SK-N-SH treated with all-trans-retinoic acid at 6 μM for 48 hours (cell line): ENCODE measurements at regions not wholly inside any gene's neighbourhood (a gene's known extent, or its start where the extent isn't known, plus 50 kb on each side); places are given as distances from the start of the nearest gene placed in this dataset.

Experiments
- ATAC-seq: fragments of 200-7000 bp; cut with Tn5 transposase; 3 replicates; pipeline ENCODE4 v1.9.1; 2020; ENCODE audit warnings: mild to moderate bottlenecking, moderate library complexity
- ARNTL ChIP-seq: fragments of 450-650 bp; formaldehyde crosslinking; IDR thresholded peaks from 2 replicates; pipeline ENCODE4 v1.5.0; 2020; ENCODE audit warnings: low read depth, mild to moderate bottlenecking, moderate library complexity, borderline replicate concordance
- BACH2 ChIP-seq: fragments of 250-450 bp; sonication (Bioruptor Pico); IDR thresholded peaks from 2 replicates; pipeline ENCODE4 v1.9.0; 2021; ENCODE audit warnings: mild to moderate bottlenecking, borderline replicate concordance
- CREB5 ChIP-seq: fragments of 250-450 bp; sonication (Bioruptor Pico); IDR thresholded peaks from 2 replicates; pipeline ENCODE4 v1.5.1; 2020; ENCODE audit warnings: low read depth, mild to moderate bottlenecking, moderate library complexity
- CSDC2 ChIP-seq: fragments of 250-450 bp; sonication (Bioruptor Pico); IDR thresholded peaks from 2 replicates; pipeline ENCODE4 v1.5.0; 2020; ENCODE audit warnings: mild to moderate bottlenecking, moderate library complexity
- ESRRG ChIP-seq: fragments of 250-450 bp; sonication (Bioruptor Pico); IDR thresholded peaks from 2 replicates; pipeline ENCODE4 v1.6.1; 2021; ENCODE audit warnings: mild to moderate bottlenecking
- GLIS3 ChIP-seq: fragments of 250-450 bp; sonication (Bioruptor Pico); IDR thresholded peaks from 2 replicates; pipeline ENCODE4 v1.5.0; 2020; ENCODE audit warnings: mild to moderate bottlenecking, moderate library complexity
- ISL1 ChIP-seq: fragments of 250-450 bp; sonication (Bioruptor Pico); IDR thresholded peaks from 2 replicates; pipeline ENCODE4 v2.1.2; 2022; ENCODE audit warnings: mild to moderate bottlenecking, moderate library complexity
- OSR1 ChIP-seq: fragments of 250-450 bp; sonication (Bioruptor Pico); IDR thresholded peaks from 2 replicates; pipeline ENCODE4 v1.8.0; 2022; ENCODE audit warnings: moderate library complexity, mild to moderate bottlenecking, inconsistent platforms
- PATZ1 ChIP-seq: fragments of 250-450 bp; sonication (Bioruptor Pico); IDR thresholded peaks from 2 replicates; pipeline ENCODE4 v1.8.0; 2020; ENCODE audit warnings: mild to moderate bottlenecking, moderate library complexity, borderline replicate concordance
- POU6F1 ChIP-seq: fragments of 250-450 bp; sonication (Bioruptor Pico); IDR thresholded peaks from 2 replicates; pipeline ENCODE4 v1.8.0; 2021; ENCODE audit warnings: low read depth, mild to moderate bottlenecking, moderate library complexity, borderline replicate concordance
- PPARA ChIP-seq: fragments of 250-450 bp; sonication (Bioruptor Pico); IDR thresholded peaks from 2 replicates; pipeline ENCODE4 v1.5.0; 2020; ENCODE audit warnings: mild to moderate bottlenecking, borderline replicate concordance
- RARB ChIP-seq: fragments of 250-450 bp; sonication (Bioruptor Pico); IDR thresholded peaks from 2 replicates; pipeline ENCODE4 v1.8.0; 2021; ENCODE audit warnings: mild to moderate bottlenecking, moderate library complexity
- SNAI2 ChIP-seq: fragments of 250-450 bp; sonication (Bioruptor Pico); IDR thresholded peaks from 2 replicates; pipeline ENCODE4 v1.5.0; 2020; ENCODE audit warnings: mild to moderate bottlenecking, moderate library complexity
- TCF4 ChIP-seq: fragments of 250-450 bp; sonication (Bioruptor Pico); IDR thresholded peaks from 2 replicates; pipeline ENCODE4 v1.8.0; 2021; ENCODE audit warnings: mild to moderate bottlenecking, moderate library complexity, borderline replicate concordance
- TOX ChIP-seq: fragments of 250-450 bp; sonication (Bioruptor Pico); IDR thresholded peaks from 2 replicates; pipeline ENCODE4 v1.8.0; 2021; ENCODE audit warnings: mild to moderate bottlenecking, moderate library complexity, borderline replicate concordance
- ZC3H10 ChIP-seq: fragments of 250-450 bp; sonication (Bioruptor Pico); IDR thresholded peaks from 2 replicates; pipeline ENCODE4 v1.5.1; 2021; ENCODE audit warnings: mild to moderate bottlenecking, moderate library complexity
- ZFP3 ChIP-seq: fragments of 250-450 bp; sonication (Bioruptor Pico); IDR thresholded peaks from 2 replicates; pipeline ENCODE4 v1.5.0; 2020; ENCODE audit warnings: mild to moderate bottlenecking, moderate library complexity
- ZFP30 ChIP-seq: fragments of 450-650 bp; formaldehyde crosslinking; IDR thresholded peaks from 2 replicates; pipeline ENCODE4 v1.5.0; 2022; ENCODE audit warnings: mild to moderate bottlenecking, moderate library complexity
- ZNF565 ChIP-seq: fragments of 450-650 bp; formaldehyde crosslinking; conservative IDR thresholded peaks from 2 replicates; pipeline ENCODE4 v1.5.0; 2020; ENCODE audit warnings: low read depth, mild to moderate bottlenecking, moderate library complexity
- ZNF70 ChIP-seq: fragments of 450-650 bp; formaldehyde crosslinking; IDR thresholded peaks from 2 replicates; pipeline ENCODE4 v1.5.0; 2020; ENCODE audit warnings: mild to moderate bottlenecking, moderate library complexity
- ZNF8 ChIP-seq: fragments of 450-650 bp; formaldehyde crosslinking; IDR thresholded peaks from 2 replicates; pipeline ENCODE4 v1.5.0; 2020; ENCODE audit warnings: mild to moderate bottlenecking, moderate library complexity
- TF ChIP-seq, protein P1 (sequence below): fragments of 250-450 bp; sonication (Bioruptor Pico); IDR thresholded peaks from 2 replicates; pipeline ENCODE4 v1.5.0; 2020; ENCODE audit warnings: mild to moderate bottlenecking, moderate library complexity
- TF ChIP-seq, protein P2 (sequence below): fragments of 250-450 bp; sonication (Bioruptor Pico); IDR thresholded peaks from 2 replicates; pipeline ENCODE4 v1.5.1; 2021; ENCODE audit warnings: mild to moderate bottlenecking, moderate library complexity

DNA sequence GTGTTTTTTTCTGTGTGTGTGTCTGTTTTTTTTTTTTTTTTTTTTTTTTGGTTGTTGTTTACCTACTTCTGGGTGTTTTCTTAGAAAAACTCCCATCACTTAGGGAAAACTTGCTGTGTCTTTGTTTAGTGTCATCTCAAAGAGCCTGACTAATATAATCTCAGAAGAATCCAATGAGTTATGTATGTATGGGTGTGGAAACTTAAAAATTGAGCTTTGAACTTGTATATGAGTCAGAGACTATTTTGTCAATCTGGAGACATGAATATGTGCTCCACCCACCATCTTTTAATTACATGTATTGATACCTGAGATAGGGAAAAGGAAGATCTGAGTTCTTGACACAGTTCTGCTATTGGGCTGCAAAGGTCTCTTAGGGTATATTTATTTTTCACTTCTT, 140.7 kb upstream of the SPRY2 start:
- TF ChIP-seq PPARA (CRISPR knock-in tag) (no peak), OSR1 (no peak), ZFP30 (CRISPR knock-in tag) (no peak), ZFP3 (CRISPR knock-in tag) (no peak), ISL1 (CRISPR knock-in tag) (no peak), ARNTL (CRISPR knock-in tag) (no peak), ZNF565 (no peak), ESRRG (CRISPR knock-in tag) (no peak), TCF4 (CRISPR knock-in tag) (no peak), RARB (CRISPR knock-in tag) (no peak), GLIS3 (CRISPR knock-in tag) (no peak), CREB5 (CRISPR knock-in tag) (no peak), ZNF8 (no peak), CSDC2 (CRISPR knock-in tag) (no peak), TOX (CRISPR knock-in tag) (no peak), POU6F1 (CRISPR knock-in tag) (no peak), BACH2 (CRISPR knock-in tag) (no peak)
- TF ChIP-seq, protein P1, sequence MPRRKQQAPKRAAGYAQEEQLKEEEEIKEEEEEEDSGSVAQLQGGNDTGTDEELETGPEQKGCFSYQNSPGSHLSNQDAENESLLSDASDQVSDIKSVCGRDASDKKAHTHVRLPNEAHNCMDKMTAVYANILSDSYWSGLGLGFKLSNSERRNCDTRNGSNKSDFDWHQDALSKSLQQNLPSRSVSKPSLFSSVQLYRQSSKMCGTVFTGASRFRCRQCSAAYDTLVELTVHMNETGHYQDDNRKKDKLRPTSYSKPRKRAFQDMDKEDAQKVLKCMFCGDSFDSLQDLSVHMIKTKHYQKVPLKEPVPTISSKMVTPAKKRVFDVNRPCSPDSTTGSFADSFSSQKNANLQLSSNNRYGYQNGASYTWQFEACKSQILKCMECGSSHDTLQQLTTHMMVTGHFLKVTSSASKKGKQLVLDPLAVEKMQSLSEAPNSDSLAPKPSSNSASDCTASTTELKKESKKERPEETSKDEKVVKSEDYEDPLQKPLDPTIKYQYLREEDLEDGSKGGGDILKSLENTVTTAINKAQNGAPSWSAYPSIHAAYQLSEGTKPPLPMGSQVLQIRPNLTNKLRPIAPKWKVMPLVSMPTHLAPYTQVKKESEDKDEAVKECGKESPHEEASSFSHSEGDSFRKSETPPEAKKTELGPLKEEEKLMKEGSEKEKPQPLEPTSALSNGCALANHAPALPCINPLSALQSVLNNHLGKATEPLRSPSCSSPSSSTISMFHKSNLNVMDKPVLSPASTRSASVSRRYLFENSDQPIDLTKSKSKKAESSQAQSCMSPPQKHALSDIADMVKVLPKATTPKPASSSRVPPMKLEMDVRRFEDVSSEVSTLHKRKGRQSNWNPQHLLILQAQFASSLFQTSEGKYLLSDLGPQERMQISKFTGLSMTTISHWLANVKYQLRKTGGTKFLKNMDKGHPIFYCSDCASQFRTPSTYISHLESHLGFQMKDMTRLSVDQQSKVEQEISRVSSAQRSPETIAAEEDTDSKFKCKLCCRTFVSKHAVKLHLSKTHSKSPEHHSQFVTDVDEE (CRISPR knock-in tag), result no peak
- TF ChIP-seq, protein P2, sequence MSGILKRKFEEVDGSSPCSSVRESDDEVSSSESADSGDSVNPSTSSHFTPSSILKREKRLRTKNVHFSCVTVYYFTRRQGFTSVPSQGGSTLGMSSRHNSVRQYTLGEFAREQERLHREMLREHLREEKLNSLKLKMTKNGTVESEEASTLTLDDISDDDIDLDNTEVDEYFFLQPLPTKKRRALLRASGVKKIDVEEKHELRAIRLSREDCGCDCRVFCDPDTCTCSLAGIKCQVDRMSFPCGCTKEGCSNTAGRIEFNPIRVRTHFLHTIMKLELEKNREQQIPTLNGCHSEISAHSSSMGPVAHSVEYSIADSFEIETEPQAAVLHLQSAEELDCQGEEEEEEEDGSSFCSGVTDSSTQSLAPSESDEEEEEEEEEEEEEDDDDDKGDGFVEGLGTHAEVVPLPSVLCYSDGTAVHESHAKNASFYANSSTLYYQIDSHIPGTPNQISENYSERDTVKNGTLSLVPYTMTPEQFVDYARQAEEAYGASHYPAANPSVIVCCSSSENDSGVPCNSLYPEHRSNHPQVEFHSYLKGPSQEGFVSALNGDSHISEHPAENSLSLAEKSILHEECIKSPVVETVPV (CRISPR knock-in tag), result no peak
- no peak for ATAC-seq

GRCh38 chr13:80477661-80478443, 136.9 kb upstream of the SPRY2 start:
- ATAC-seq, result no peak
- TF ChIP-seq SNAI2 (CRISPR knock-in tag), result no peak
- no peak for TF ChIP-seq PATZ1 (CRISPR knock-in tag)
- no peak for TF ChIP-seq ZFP30 (CRISPR knock-in tag)
- TF ChIP-seq RARB (CRISPR knock-in tag), result no peak
- TF ChIP-seq GLIS3 (CRISPR knock-in tag), result no peak
- TF ChIP-seq PPARA (CRISPR knock-in tag), result no peak
- no peak for TF ChIP-seq CREB5 (CRISPR knock-in tag)
- TF ChIP-seq, protein P1 (CRISPR knock-in tag), result no peak
- TF ChIP-seq, protein P2 (CRISPR knock-in tag), result no peak
- no peak for TF ChIP-seq TCF4 (CRISPR knock-in tag)
- no peak for TF ChIP-seq ZNF8
- TF ChIP-seq ARNTL (CRISPR knock-in tag), result no peak
- no peak for TF ChIP-seq ISL1 (CRISPR knock-in tag)
- no peak for TF ChIP-seq CSDC2 (CRISPR knock-in tag)
- no peak for TF ChIP-seq ZC3H10 (CRISPR knock-in tag)
- TF ChIP-seq ZNF70 (CRISPR knock-in tag), result no peak
- no peak for TF ChIP-seq ZFP3 (CRISPR knock-in tag)
